Activated T-helper 1 cell treated with anti-CD3 and anti-CD28 coated beads, Interleukin-12 subunit alpha, Interleukin-12 subunit beta, Interleukin-2, Interleukin-4 antibody, amounts not matched to agents 30 ng/mL and 10 ng/mL and 1 ng/mL, durations not matched to agents 14 hours and 24 hours and 36 hours (primary cell): ENCODE measurements at regions not wholly inside any gene's neighbourhood (a gene's known extent, or its start where the extent isn't known, plus 50 kb on each side); places are given as distances from the start of the nearest gene placed in this dataset.
"Not testable (repeated sequence)": the region's sequence is repeated elsewhere in the genome, so short reads cannot be mapped to it uniquely, and the experiment has no call there.

Experiments
- DNase-seq: peaks from one replicate; pipeline ENCODE4 v3.0.0; 2021; ENCODE audit warnings: low spot score
- H3K27ac Mint-ChIP-seq: one replicate; pipeline ENCODE4 v1.8.0; 2021; ENCODE audit warnings: mild to moderate bottlenecking, mixed read lengths
- H3K27me3 Mint-ChIP-seq: one replicate; pipeline ENCODE4 v1.8.0; 2022; ENCODE audit warnings: mild to moderate bottlenecking, moderate library complexity, mixed read lengths; ENCODE audit not compliant: insufficient read depth
- H3K36me3 Mint-ChIP-seq: one replicate; pipeline ENCODE4 v1.8.0; 2021; ENCODE audit warnings: low read depth, mixed read lengths
- H3K4me1 Mint-ChIP-seq: one replicate; pipeline ENCODE4 v1.8.0; 2021; ENCODE audit warnings: low read depth, mixed read lengths
- H3K4me3 Mint-ChIP-seq: one replicate; pipeline ENCODE4 v1.8.0; 2021; ENCODE audit warnings: mild to moderate bottlenecking, moderate library complexity, mixed read lengths
- H3K9me3 Mint-ChIP-seq: one replicate; pipeline ENCODE4 v1.8.0; 2021; ENCODE audit warnings: mixed read lengths
- intact Hi-C: fragments of 100-400 bp; cut with micrococcal nuclease; formaldehyde crosslinking; loops from one replicate; pipeline ENCODE4 v1.15.1; 2024

- no peak overlapping the region for H3K27ac Mint-ChIP-seq
- no peaks in the 10 kb centered on the region for H3K36me3 Mint-ChIP-seq
- intact Hi-C loops = no loop called here
- DNase-seq = no peak
- H3K4me3 Mint-ChIP-seq = no peak overlapping the region
- H3K27me3 Mint-ChIP-seq = peaks cover 7% of the 10 kb centered on the region
- H3K4me1 Mint-ChIP-seq = no peaks in the 10 kb centered on the region
- peaks cover 4% of the 10 kb centered on the region for H3K9me3 Mint-ChIP-seq
These were observed 105.3 kb upstream of the TOPAZ1 start for GRCh38 chr3:44136421-44136820.

GRCh38 chr3:44146073-44146472 is 95.6 kb upstream of the TOPAZ1 start:
- no peaks in the 10 kb centered on the region for H3K4me1 Mint-ChIP-seq
- intact Hi-C loops = no loop called here
- H3K36me3 Mint-ChIP-seq = no peaks in the 10 kb centered on the region
- no peaks in the 10 kb centered on the region for H3K9me3 Mint-ChIP-seq
- H3K27ac Mint-ChIP-seq = no peak overlapping the region
- no peak for DNase-seq
- H3K4me3 Mint-ChIP-seq = no peak overlapping the region
- peaks cover 12% of the 10 kb centered on the region for H3K27me3 Mint-ChIP-seq

GRCh38 chr3:44159696-44160300 is 81.9 kb upstream of the TOPAZ1 start:
- H3K27ac Mint-ChIP-seq = no peak overlapping the region
- H3K4me1 Mint-ChIP-seq = no peaks in the 10 kb centered on the region
- H3K9me3 Mint-ChIP-seq = no peaks in the 10 kb centered on the region
- intact Hi-C loops = no loop called here
- DNase-seq = no peak
- no peak overlapping the region for H3K4me3 Mint-ChIP-seq
- H3K27me3 Mint-ChIP-seq = peaks cover 6% of the 10 kb centered on the region
- H3K36me3 Mint-ChIP-seq = no peaks in the 10 kb centered on the region

GRCh38 chr3:44160818-44161217 is 80.9 kb upstream of the TOPAZ1 start:
- peaks cover 6% of the 10 kb centered on the region for H3K27me3 Mint-ChIP-seq
- no peak for DNase-seq
- no peaks in the 10 kb centered on the region for H3K9me3 Mint-ChIP-seq
- no peak overlapping the region for H3K27ac Mint-ChIP-seq
- no peak overlapping the region for H3K4me3 Mint-ChIP-seq
- H3K4me1 Mint-ChIP-seq = no peaks in the 10 kb centered on the region
- H3K36me3 Mint-ChIP-seq = no peaks in the 10 kb centered on the region
- intact Hi-C loops = no loop called here

GRCh38 chr3:44171891-44172290 is 69.8 kb upstream of the TOPAZ1 start:
- peaks cover 8% of the 10 kb centered on the region for H3K27me3 Mint-ChIP-seq
- H3K4me1 Mint-ChIP-seq = no peaks in the 10 kb centered on the region
- intact Hi-C loops = no loop called here
- no peak overlapping the region for H3K4me3 Mint-ChIP-seq
- no peak overlapping the region for H3K27ac Mint-ChIP-seq
- no peaks in the 10 kb centered on the region for H3K9me3 Mint-ChIP-seq
- DNase-seq = no peak
- no peaks in the 10 kb centered on the region for H3K36me3 Mint-ChIP-seq

- H3K27me3 Mint-ChIP-seq, H3K4me1 Mint-ChIP-seq, H3K36me3 Mint-ChIP-seq, H3K27ac Mint-ChIP-seq, intact Hi-C loops, H3K4me3 Mint-ChIP-seq, DNase-seq, H3K9me3 Mint-ChIP-seq: not testable (repeated sequence)
These were observed 69.0 kb upstream of the TOPAZ1 start for GRCh38 chr3:44172701-44173100.

- no peak overlapping the region for H3K27ac Mint-ChIP-seq
- H3K36me3 Mint-ChIP-seq = no peaks in the 10 kb centered on the region
- no peak for DNase-seq
- H3K4me3 Mint-ChIP-seq = no peak overlapping the region
- no peaks in the 10 kb centered on the region for H3K9me3 Mint-ChIP-seq
- H3K4me1 Mint-ChIP-seq = no peaks in the 10 kb centered on the region
- intact Hi-C loops = no loop called here
- H3K27me3 Mint-ChIP-seq = peaks cover 8% of the 10 kb centered on the region
These were observed 68.4 kb upstream of the TOPAZ1 start for GRCh38 chr3:44173263-44173662.

- intact Hi-C loops = no loop called here
- peaks cover 8% of the 10 kb centered on the region for H3K27me3 Mint-ChIP-seq
- no peak overlapping the region for H3K4me3 Mint-ChIP-seq
- H3K36me3 Mint-ChIP-seq = no peaks in the 10 kb centered on the region
- no peaks in the 10 kb centered on the region for H3K9me3 Mint-ChIP-seq
- DNase-seq = no peak
- no peak overlapping the region for H3K27ac Mint-ChIP-seq
- no peaks in the 10 kb centered on the region for H3K4me1 Mint-ChIP-seq
These were observed 66.6 kb upstream of the TOPAZ1 start for GRCh38 chr3:44175070-44175469.

GRCh38 chr3:44179246-44179645 is 62.4 kb upstream of the TOPAZ1 start:
- Mint-ChIP-seq H3K36me3 (no peaks in the 10 kb centered on the region), H3K4me1 (no peaks in the 10 kb centered on the region), H3K9me3 (no peaks in the 10 kb centered on the region), H3K27me3 (peaks cover 5% of the 10 kb centered on the region), H3K27ac (no peak overlapping the region), H3K4me3 (no peak overlapping the region)
- intact Hi-C loops = no loop called here
- no peak for DNase-seq

GRCh38 chr3:44184319-44184953 is 57.2 kb upstream of the TOPAZ1 start:
- no peaks in the 10 kb centered on the region for H3K9me3 Mint-ChIP-seq
- DNase-seq = no peak
- H3K36me3 Mint-ChIP-seq = no peaks in the 10 kb centered on the region
- intact Hi-C loops = no loop called here
- H3K4me3 Mint-ChIP-seq = no peak overlapping the region
- H3K27ac Mint-ChIP-seq = no peak overlapping the region
- H3K4me1 Mint-ChIP-seq = no peaks in the 10 kb centered on the region
- peaks cover 10% of the 10 kb centered on the region for H3K27me3 Mint-ChIP-seq

GRCh38 chr3:44185396-44185915 is 56.2 kb upstream of the TOPAZ1 start:
- Mint-ChIP-seq H3K36me3 (no peaks in the 10 kb centered on the region), H3K9me3 (no peaks in the 10 kb centered on the region), H3K4me1 (no peaks in the 10 kb centered on the region), H3K27ac (no peak overlapping the region), H3K4me3 (no peak overlapping the region), H3K27me3 (peaks cover 10% of the 10 kb centered on the region)
- intact Hi-C loops = no loop called here
- DNase-seq = no peak

GRCh38 chr3:44186111-44186672 is 55.5 kb upstream of the TOPAZ1 start:
- no peak for DNase-seq
- H3K9me3 Mint-ChIP-seq = no peaks in the 10 kb centered on the region
- intact Hi-C loops = no loop called here
- no peak overlapping the region for H3K27ac Mint-ChIP-seq
- H3K4me1 Mint-ChIP-seq = no peaks in the 10 kb centered on the region
- peaks cover 10% of the 10 kb centered on the region for H3K27me3 Mint-ChIP-seq
- no peaks in the 10 kb centered on the region for H3K36me3 Mint-ChIP-seq
- no peak overlapping the region for H3K4me3 Mint-ChIP-seq

GRCh38 chr3:44186712-44187111 is 55.0 kb upstream of the TOPAZ1 start:
- Mint-ChIP-seq H3K36me3 (no peaks in the 10 kb centered on the region), H3K4me1 (no peaks in the 10 kb centered on the region), H3K27ac (no peak overlapping the region), H3K9me3 (peaks cover 2% of the 10 kb centered on the region), H3K4me3 (no peak overlapping the region), H3K27me3 (peaks cover 10% of the 10 kb centered on the region)
- no peak for DNase-seq
- intact Hi-C loops = no loop called here
